Nephron (organoid): ENCODE measurements at regions not wholly inside any gene's neighbourhood (a gene's known extent, or its start where the extent isn't known, plus 50 kb on each side); places are given as distances from the start of the nearest gene placed in this dataset.

Experiments
- H3K27ac Mint-ChIP-seq, 3 experiments: 2 replicates each; pipeline ENCODE4 v1.8.0; 2020; ENCODE audit warnings: mixed read lengths in 3 of 3, mild to moderate bottlenecking in 2 of 3, moderate library complexity in 1 of 3
- H3K27me3 Mint-ChIP-seq: 2 replicates; pipeline ENCODE4 v1.8.0; 2021; ENCODE audit warnings: low read depth, mild to moderate bottlenecking, moderate library complexity, mixed read lengths
- H3K36me3 Mint-ChIP-seq: 2 replicates; pipeline ENCODE4 v1.8.0; 2020; ENCODE audit warnings: low read depth, mixed read lengths
- H3K4me1 Mint-ChIP-seq: 2 replicates; pipeline ENCODE4 v1.8.0; 2020; ENCODE audit warnings: mixed read lengths
- H3K4me3 Mint-ChIP-seq, 3 experiments: 2 replicates each; pipeline ENCODE4 v1.8.0; 2020; ENCODE audit warnings: mild to moderate bottlenecking in 3 of 3, mixed read lengths in 3 of 3, moderate library complexity in 2 of 3
- H3K9me3 Mint-ChIP-seq: 2 replicates; pipeline ENCODE4 v1.8.0; 2020; ENCODE audit warnings: mixed read lengths
- TF ChIP-seq, protein P1 (sequence below), 3 experiments: fragments of 200-600 bp; sonication (generic); IDR thresholded peaks; one replicate each; pipeline ENCODE4 v1.5.0; 2021; ENCODE audit warnings: antibody characterized with exemption in 3 of 3; ENCODE audit not compliant: unreplicated experiment in 3 of 3

GRCh38 chr6:105784179-105784578, 302.0 kb upstream of the PRDM1 start:
- H3K4me1 Mint-ChIP-seq, result no peaks in the 10 kb centered on the region
- no peaks in the 10 kb centered on the region for H3K36me3 Mint-ChIP-seq
- TF ChIP-seq, protein P1, sequence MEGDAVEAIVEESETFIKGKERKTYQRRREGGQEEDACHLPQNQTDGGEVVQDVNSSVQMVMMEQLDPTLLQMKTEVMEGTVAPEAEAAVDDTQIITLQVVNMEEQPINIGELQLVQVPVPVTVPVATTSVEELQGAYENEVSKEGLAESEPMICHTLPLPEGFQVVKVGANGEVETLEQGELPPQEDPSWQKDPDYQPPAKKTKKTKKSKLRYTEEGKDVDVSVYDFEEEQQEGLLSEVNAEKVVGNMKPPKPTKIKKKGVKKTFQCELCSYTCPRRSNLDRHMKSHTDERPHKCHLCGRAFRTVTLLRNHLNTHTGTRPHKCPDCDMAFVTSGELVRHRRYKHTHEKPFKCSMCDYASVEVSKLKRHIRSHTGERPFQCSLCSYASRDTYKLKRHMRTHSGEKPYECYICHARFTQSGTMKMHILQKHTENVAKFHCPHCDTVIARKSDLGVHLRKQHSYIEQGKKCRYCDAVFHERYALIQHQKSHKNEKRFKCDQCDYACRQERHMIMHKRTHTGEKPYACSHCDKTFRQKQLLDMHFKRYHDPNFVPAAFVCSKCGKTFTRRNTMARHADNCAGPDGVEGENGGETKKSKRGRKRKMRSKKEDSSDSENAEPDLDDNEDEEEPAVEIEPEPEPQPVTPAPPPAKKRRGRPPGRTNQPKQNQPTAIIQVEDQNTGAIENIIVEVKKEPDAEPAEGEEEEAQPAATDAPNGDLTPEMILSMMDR (IDR thresholded peaks at IDR 0.05; ENCODE audit: unreplicated experiment in 3 of 3), result no peak
- H3K4me3 Mint-ChIP-seq, result no peak overlapping the region
- no peaks in the 10 kb centered on the region for H3K9me3 Mint-ChIP-seq
- H3K27ac Mint-ChIP-seq, result no peak overlapping the region
- H3K27me3 Mint-ChIP-seq, result peaks cover 9% of the 10 kb centered on the region

- no peak overlapping the region for H3K27ac Mint-ChIP-seq
- no peaks in the 10 kb centered on the region for H3K4me1 Mint-ChIP-seq
- TF ChIP-seq, protein P1 (IDR thresholded peaks at IDR 0.05; ENCODE audit: unreplicated experiment in 3 of 3), result no peak
- no peak overlapping the region for H3K4me3 Mint-ChIP-seq
- H3K9me3 Mint-ChIP-seq, result no peaks in the 10 kb centered on the region
- peaks cover 9% of the 10 kb centered on the region for H3K27me3 Mint-ChIP-seq
- no peaks in the 10 kb centered on the region for H3K36me3 Mint-ChIP-seq
Observed at GRCh38 chr6:105783333-105783935, 302.7 kb upstream of the PRDM1 start.

DNA sequence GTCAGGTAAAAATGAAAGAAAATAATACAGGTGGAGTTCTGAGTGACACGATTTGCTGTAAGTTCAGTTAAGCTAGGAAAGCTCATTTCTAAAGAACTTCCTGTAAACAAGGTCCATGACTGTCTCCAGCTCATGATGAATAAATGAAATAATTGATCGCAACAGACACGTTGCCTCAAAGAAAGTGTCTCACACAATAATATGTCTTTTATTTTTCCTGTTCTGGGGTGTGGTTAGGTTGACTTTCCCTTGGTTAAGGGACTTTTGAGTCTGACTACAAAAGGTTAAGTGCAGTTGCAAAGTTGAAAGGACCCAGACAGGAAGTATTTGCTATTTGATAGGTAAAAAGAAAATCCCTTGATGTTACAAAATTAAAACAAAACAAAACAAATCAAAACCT, 304.2 kb upstream of the PRDM1 start:
- Mint-ChIP-seq H3K4me3 (no peak overlapping the region), H3K9me3 (peaks cover 2% of the 10 kb centered on the region), H3K27ac (no peak overlapping the region), H3K4me1 (no peaks in the 10 kb centered on the region), H3K27me3 (peaks cover 9% of the 10 kb centered on the region), H3K36me3 (no peaks in the 10 kb centered on the region)
- TF ChIP-seq, protein P1 (IDR thresholded peaks at IDR 0.05; ENCODE audit: unreplicated experiment in 3 of 3), result no peak

DNA sequence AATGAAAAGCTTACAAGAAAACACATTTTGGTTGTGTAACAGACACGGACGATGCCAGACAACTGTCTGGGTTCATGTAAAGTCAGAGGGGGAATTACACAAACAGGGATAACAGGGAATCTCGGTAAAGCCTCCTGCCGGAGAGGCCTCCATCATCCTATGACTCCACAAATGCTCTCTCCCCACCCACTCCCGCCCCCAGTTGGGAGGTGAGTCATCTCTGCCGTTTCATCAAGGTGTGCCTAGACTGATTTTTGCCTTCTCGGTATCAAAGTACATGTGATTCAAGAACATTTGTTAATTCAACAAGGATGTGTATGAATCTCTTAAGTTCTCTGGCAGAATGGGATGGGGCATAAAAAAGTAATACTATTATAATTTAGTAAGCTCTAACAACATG, 304.9 kb upstream of the PRDM1 start:
- peaks cover 9% of the 10 kb centered on the region for H3K27me3 Mint-ChIP-seq
- no peak overlapping the region for H3K4me3 Mint-ChIP-seq
- TF ChIP-seq, protein P1 (IDR thresholded peaks at IDR 0.05; ENCODE audit: unreplicated experiment in 3 of 3), result no peak
- no peaks in the 10 kb centered on the region for H3K36me3 Mint-ChIP-seq
- no peaks in the 10 kb centered on the region for H3K4me1 Mint-ChIP-seq
- H3K9me3 Mint-ChIP-seq, result peaks cover 2% of the 10 kb centered on the region
- H3K27ac Mint-ChIP-seq, result no peak overlapping the region

- H3K4me1 Mint-ChIP-seq, result no peaks in the 10 kb centered on the region
Observed at GRCh38 chr6:105780146-105780860, 305.8 kb upstream of the PRDM1 start.

More at GRCh38 chr6:105780146-105780860, 305.8 kb upstream of the PRDM1 start:
- Mint-ChIP-seq H3K27me3 (peaks cover 6% of the 10 kb centered on the region), H3K9me3 (peaks cover 7% of the 10 kb centered on the region), H3K4me3 (no peak overlapping the region), H3K36me3 (no peaks in the 10 kb centered on the region), H3K27ac (no peak overlapping the region)
- TF ChIP-seq, protein P1 (IDR thresholded peaks at IDR 0.05; ENCODE audit: unreplicated experiment in 3 of 3), result no peak
